Prostate gland (tissue), 2 donors: ENCODE measurements at regions not wholly inside any gene's neighbourhood (a gene's known extent, or its start where the extent isn't known, plus 50 kb on each side); places are given as distances from the start of the nearest gene placed in this dataset.

Source experiments
- DNase-seq: peaks from one replicate; pipeline ENCODE4 v3.0.0-alpha.2; 2019; ENCODE audit warnings: low spot score
- H3K27ac ChIP-seq, 2 donors: fragments of 200-600 bp; sonication (generic); 2 replicates each; pipeline ENCODE4 v1.5.1; 2017 to 2019
- H3K27me3 ChIP-seq: fragments of 200-600 bp; sonication (generic); replicated peaks from 2 replicates; pipeline ENCODE4 v1.5.1; 2019; ENCODE audit not compliant: insufficient read depth
- H3K36me3 ChIP-seq, 2 donors: fragments of 200-600 bp; sonication (generic); 1 replicate in 1 of 2; 2 replicates in 1 of 2; pipeline versions ENCODE4 v1.5.1 to v1.8.1; 2017 to 2019
- H3K4me1 ChIP-seq: fragments of 200-600 bp; sonication (generic); replicated peaks from 2 replicates; pipeline ENCODE4 v1.5.1; 2019
- H3K4me3 ChIP-seq, 2 donors: fragments of 200-600 bp; sonication (generic); 2 replicates each; pipeline ENCODE4 v1.5.1; 2017 to 2019
- H3K9me3 ChIP-seq: fragments of 200-600 bp; sonication (generic); 2 replicates; pipeline ENCODE4 v1.5.1; 2017
- CTCF ChIP-seq, 4 experiments: fragments of 200-600 bp in 2 of 4; fragments of 450-650 bp in 2 of 4; sonication (generic) in 2 of 4; IDR thresholded peaks; 1 replicate in 3 of 4; 2 replicates in 1 of 4; pipeline ENCODE4 v1.5.1; 2016 to 2019; ENCODE audit warnings: antibody characterized with exemption in 4 of 4, mild to moderate bottlenecking in 2 of 4, moderate library complexity in 2 of 4
- POLR2A ChIP-seq: fragments of 450-650 bp; IDR thresholded peaks from one replicate; pipeline ENCODE4 v1.6.1; 2016; ENCODE audit warnings: antibody characterized with exemption, mild to moderate bottlenecking
- POLR2AphosphoS5 ChIP-seq: sonication (generic); formaldehyde crosslinking; IDR thresholded peaks from one replicate; pipeline ENCODE4 v1.6.1; 2017; ENCODE audit warnings: antibody characterized with exemption
- WGBS: methylation state at CpG from one replicate; pipeline ENCODE4 v1.1.5; 2018; 5-methylcytosine and 5-hydroxymethylcytosine counted together
- intact Hi-C: fragments of 100-400 bp; cut with DNase I; formaldehyde crosslinking; loops from one replicate; pipeline ENCODE4 v1.14.2; 2022

GRCh38 chr10:20627946-20628507 is 269.1 kb downstream of the NEBL start:
- H3K4me1 ChIP-seq, result no peaks in the 10 kb centered on the region
- no peak overlapping the region for H3K27ac ChIP-seq
- no peak for DNase-seq
- H3K9me3 ChIP-seq, result no peaks in the 10 kb centered on the region
- H3K27me3 ChIP-seq, result no peaks in the 10 kb centered on the region
- intact Hi-C loops, result no loop called here
- TF ChIP-seq POLR2A, result no peak
- TF ChIP-seq POLR2AphosphoS5, result no peak
- TF ChIP-seq CTCF (IDR thresholded peaks at IDR 0.05), result no peak
- H3K4me3 ChIP-seq, result no peak overlapping the region
- no peaks in the 10 kb centered on the region for H3K36me3 ChIP-seq
- 80% methylated on average over 3 of the region's 3 CpGs for WGBS

- no peak overlapping the region for H3K4me3 ChIP-seq
- no peak overlapping the region for H3K27ac ChIP-seq
- WGBS, result 39% methylated on average over 1 of the region's 1 CpG
- TF ChIP-seq CTCF (IDR thresholded peaks at IDR 0.05) (no peak), POLR2A (no peak), POLR2AphosphoS5 (no peak)
- H3K4me1 ChIP-seq, result no peaks in the 10 kb centered on the region
- DNase-seq, result no peak
- H3K9me3 ChIP-seq, result no peaks in the 10 kb centered on the region
- H3K36me3 ChIP-seq, result no peaks in the 10 kb centered on the region
- intact Hi-C loops, result no loop called here
- H3K27me3 ChIP-seq, result no peaks in the 10 kb centered on the region
Observed at GRCh38 chr10:20627087-20627486, 270.0 kb downstream of the NEBL start.

GRCh38 chr10:20625868-20626267 is 271.2 kb downstream of the NEBL start:
- H3K27ac ChIP-seq, result no peak overlapping the region
- TF ChIP-seq POLR2A, result no peak
- TF ChIP-seq CTCF (IDR thresholded peaks at IDR 0.05), result no peak
- TF ChIP-seq POLR2AphosphoS5, result no peak
- H3K9me3 ChIP-seq, result no peaks in the 10 kb centered on the region
- H3K36me3 ChIP-seq, result no peaks in the 10 kb centered on the region
- H3K4me3 ChIP-seq, result no peak overlapping the region
- DNase-seq, result no peak
- intact Hi-C loops, result no loop called here
- 73% methylated on average over 1 of the region's 1 CpG for WGBS
- H3K4me1 ChIP-seq, result no peaks in the 10 kb centered on the region
- H3K27me3 ChIP-seq, result no peaks in the 10 kb centered on the region

GRCh38 chr10:20624642-20625041 is 272.5 kb downstream of the NEBL start:
- Histone ChIP-seq H3K4me1 (no peaks in the 10 kb centered on the region), H3K27me3 (no peaks in the 10 kb centered on the region), H3K4me3 (no peak overlapping the region), H3K36me3 (no peaks in the 10 kb centered on the region), H3K9me3 (no peaks in the 10 kb centered on the region), H3K27ac (no peak overlapping the region)
- DNase-seq, result no peak
- intact Hi-C loops, result no loop called here
- TF ChIP-seq CTCF (IDR thresholded peaks at IDR 0.05) (no peak), POLR2AphosphoS5 (no peak), POLR2A (no peak)
- WGBS, result 72% methylated on average over 4 of the region's 4 CpGs

GRCh38 chr10:20623546-20623945 is 273.6 kb downstream of the NEBL start:
- intact Hi-C loops, result no loop called here
- no peaks in the 10 kb centered on the region for H3K27me3 ChIP-seq

More at GRCh38 chr10:20623546-20623945, 273.6 kb downstream of the NEBL start:
- H3K4me1 ChIP-seq, result no peaks in the 10 kb centered on the region
- H3K36me3 ChIP-seq, result no peaks in the 10 kb centered on the region
- TF ChIP-seq POLR2AphosphoS5, result no peak
- TF ChIP-seq POLR2A, result no peak
- TF ChIP-seq CTCF (IDR thresholded peaks at IDR 0.05), result no peak
- no peak overlapping the region for H3K4me3 ChIP-seq
- H3K27ac ChIP-seq, result no peak overlapping the region
- no peak for DNase-seq
- no peaks in the 10 kb centered on the region for H3K9me3 ChIP-seq
